OCI-LY7 (cell line): ENCODE measurements at regions not wholly inside any gene's neighbourhood (a gene's known extent, or its start where the extent isn't known, plus 50 kb on each side); places are given as distances from the start of the nearest gene placed in this dataset.

Experiments
- CTCF ChIP-seq: fragments of 200-600 bp; sonication (generic); conservative IDR thresholded peaks from 2 replicates; pipeline ENCODE4 v1.5.1; 2014; ENCODE audit warnings: mild to moderate bottlenecking, antibody characterized with exemption, low read length, moderate library complexity, mixed read lengths
- EZH2phosphoT487 ChIP-seq: fragments of 200-600 bp; sonication (generic); IDR thresholded peaks from 2 replicates; pipeline ENCODE4 v1.6.1; 2018; ENCODE audit warnings: low read depth, borderline replicate concordance, mild to moderate bottlenecking, mixed run types, antibody characterized with exemption, low read length, moderate library complexity, mixed read lengths

- TF ChIP-seq CTCF (no peak), EZH2phosphoT487 (no peak)
Observed at GRCh38 chr7:34236057-34236456, 330.7 kb downstream of the BMPER start.
